Right lobe of liver (tissue), 4 donors: ENCODE measurements at regions not wholly inside any gene's neighbourhood (a gene's known extent, or its start where the extent isn't known, plus 50 kb on each side); places are given as distances from the start of the nearest gene placed in this dataset.

ENCODE experiments used
- CTCF ChIP-seq, 4 donors: fragments of 200-600 bp in 3 of 4; fragments of 450-650 bp in 1 of 4; IDR thresholded peaks; one replicate each; pipeline versions ENCODE4 v1.5.1 to v1.8.0; 2016 to 2022; ENCODE audit warnings: antibody characterized with exemption in 4 of 4, mild to moderate bottlenecking in 2 of 4
- POLR2A ChIP-seq: fragments of 450-650 bp; IDR thresholded peaks from one replicate; pipeline ENCODE4 v1.6.1; 2017; ENCODE audit warnings: antibody characterized with exemption, mild to moderate bottlenecking
- donor health status: DM: no; HTN: no; CAD: no.
- donor health status: DM: no; HTN: no; CAD: no.
- donor health status: DM: no; HTN: yes; CAD: no.

- TF ChIP-seq CTCF (IDR thresholded peaks at IDR 0.05): no peak
- no peak for TF ChIP-seq POLR2A
Observed at GRCh38 chr16:64345142-64345541, 776.7 kb downstream of the CDH11 start.
